ENCODE measurements at regions not wholly inside any gene's neighbourhood (a gene's known extent, or its start where the extent isn't known, plus 50 kb on each side); places are given as distances from the start of the nearest gene placed in this dataset.

DNA sequence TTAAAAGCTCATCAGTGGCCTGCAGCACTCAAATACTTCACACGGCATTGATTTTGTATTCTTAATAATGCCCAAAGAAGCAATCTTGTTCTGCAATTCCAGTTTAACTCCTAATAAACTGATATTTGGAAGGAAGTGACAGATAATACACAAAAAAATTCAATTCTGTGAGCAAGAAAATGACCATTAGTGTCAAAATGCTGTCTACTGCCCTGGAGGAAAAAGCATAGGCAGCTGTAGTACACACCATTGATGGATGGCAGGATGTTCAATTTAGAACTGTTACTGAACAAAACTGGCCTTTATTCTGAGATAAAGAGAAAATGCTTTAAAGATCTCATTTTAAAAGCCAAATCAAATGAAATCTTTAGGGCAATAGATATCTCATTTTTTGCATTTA lies 251.3 kb upstream of the FMN2 start:
- no peak for DNase-seq

DNA sequence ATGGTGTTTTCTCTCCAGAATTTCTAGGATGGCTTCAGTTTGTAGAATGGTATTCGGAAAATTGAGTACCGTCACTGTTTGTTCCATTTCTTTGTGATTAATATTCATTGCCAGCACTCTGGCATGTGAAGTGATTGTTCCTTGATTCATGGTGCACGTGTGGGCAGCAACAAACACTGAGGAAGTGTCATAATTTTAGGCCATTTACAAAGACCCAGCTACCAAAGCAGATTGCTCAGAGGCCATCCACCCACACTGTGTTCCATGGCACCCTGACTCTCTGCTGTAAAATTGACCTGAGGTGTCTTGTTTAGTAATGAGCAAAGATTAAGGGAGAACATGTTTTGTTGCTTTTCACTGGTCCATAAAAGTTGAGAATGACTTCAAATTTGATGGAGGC lies 250.9 kb upstream of the FMN2 start:
- no peak for DNase-seq

DNA sequence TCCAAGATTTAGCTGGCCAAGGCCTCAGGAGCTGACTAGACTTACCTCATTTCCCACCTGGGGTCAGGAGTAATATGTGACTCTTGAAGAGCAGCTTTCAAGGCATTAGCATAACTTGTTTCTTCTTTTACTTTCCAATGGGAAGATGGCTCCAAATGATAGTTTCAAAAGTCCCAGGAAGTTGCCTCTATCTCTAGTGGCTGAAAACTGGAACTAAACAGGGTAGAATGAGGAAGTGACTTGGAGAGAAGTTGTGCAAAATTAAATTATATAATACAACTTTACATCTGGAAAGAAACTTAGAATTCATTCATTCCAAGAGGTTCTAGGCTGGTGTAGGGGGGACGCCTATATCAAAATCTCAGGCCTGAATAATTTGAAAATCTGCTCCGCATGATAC lies 250.1 kb upstream of the FMN2 start:
- DNase-seq: no peak

DNA sequence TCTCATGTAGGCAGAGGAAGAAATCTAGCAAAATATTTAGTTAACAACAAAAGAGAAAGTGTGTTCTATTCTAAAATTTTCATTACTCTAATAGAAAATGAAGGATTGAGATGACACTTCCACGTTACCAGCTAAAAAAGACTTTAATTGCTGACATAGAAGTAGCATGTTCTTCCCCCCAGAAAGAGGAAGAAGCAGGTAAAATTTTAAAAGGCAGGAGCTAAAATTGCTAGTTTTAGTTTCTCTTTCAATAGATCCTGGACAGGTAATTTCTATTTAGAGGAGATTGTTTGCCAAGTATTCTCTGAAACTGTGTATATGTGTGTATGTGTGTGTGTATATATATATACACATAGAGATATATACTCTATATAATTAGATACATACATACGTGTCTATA lies 248.1 kb upstream of the FMN2 start:
- DNase-seq: no peak

DNA sequence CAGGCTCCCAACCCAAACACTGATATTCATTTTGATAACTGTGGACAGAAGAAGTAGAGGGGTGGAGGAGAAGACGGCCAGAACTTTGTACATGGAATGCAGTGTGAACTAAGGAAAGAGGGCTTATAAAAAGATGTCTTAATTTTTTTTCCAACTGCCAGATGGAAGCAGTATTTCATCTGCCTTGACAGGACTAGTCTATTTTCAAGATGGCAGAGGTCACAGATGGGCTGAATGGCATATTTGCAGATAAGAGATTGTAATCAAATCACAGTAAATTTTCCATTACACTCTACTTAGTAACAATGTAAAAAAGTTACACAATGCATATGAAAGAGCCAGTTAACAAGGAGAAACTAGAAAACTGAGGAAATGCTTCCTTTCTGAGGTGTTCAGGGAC lies 246.8 kb upstream of the FMN2 start:
- DNase-seq: no peak

DNA sequence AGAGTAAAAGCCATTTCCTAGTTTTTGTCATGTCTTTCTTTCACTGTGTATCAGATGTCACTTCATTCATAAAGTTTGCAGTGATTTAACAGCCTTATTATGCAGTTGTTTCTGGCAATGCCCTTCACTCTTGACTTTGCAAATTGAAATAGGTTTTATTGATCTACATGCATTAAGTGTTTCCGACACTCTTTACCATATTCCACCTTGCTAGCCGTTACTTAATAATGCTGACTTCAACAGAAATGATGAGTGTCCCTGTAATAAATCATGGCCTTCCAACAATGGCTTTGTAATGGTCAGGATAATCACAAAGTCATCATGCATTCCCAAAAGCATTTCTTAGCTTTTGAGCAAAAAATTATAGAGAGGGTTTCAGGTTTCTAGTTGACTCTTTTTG lies 236.8 kb upstream of the FMN2 start:
- DNase-seq: no peak

DNA sequence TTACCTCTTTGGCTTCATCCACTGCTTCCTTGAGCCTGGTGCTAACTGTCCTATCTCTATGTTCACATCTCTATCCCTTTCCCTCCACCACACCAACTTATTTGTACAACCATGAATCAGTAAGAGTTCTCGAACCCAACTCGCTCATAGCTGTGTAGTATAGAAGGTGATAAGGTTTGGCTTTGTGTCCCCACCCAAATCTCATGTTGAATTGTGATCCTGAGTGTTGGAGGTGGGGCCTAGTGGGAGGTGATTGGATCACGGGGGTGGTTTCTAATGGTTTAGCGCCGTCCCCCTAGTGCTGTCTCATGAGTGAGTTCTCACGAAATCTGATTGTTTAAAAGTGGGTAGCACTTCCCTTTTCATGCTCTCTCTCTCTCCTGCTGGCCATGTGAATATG lies 235.6 kb upstream of the FMN2 start:
- no peak for DNase-seq

DNA sequence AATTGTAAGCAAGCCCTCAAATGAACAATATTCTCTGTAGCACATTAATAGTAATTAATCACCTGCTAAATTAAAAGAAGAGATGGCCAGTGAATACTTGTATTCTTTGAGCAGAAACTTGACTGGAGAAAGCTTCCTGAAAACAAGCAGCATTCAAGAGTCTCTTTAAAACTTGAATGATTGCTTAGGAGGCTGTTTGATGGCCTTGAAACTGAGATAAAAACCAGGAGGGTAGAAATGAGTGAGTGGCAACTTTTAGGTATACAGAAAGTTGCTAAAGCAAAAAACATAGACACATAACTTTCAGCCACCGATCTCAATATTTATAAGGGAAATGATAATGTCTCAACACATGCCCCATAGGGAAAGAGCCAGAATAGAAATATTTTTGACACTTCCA lies 234.8 kb upstream of the FMN2 start:
- no peak for DNase-seq

DNA sequence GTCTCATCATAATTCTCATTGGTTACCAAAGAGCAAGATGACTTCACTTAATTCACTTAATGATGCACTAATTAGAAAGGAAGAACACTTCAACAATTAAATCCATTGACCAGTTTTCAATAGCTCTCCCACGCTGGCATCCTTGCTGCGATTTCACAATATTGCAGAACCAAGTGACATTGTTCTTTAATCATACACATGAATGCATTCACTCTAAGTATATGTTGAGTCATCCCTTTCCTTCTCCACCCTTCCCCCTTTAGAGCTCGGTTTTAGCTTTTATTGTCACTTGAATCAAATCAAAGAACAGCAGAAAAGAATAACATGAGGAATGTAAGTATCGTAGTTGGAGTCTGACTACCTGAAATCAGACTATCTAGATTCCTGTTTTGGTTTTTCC lies 233.6 kb upstream of the FMN2 start:
- DNase-seq: no peak

DNA sequence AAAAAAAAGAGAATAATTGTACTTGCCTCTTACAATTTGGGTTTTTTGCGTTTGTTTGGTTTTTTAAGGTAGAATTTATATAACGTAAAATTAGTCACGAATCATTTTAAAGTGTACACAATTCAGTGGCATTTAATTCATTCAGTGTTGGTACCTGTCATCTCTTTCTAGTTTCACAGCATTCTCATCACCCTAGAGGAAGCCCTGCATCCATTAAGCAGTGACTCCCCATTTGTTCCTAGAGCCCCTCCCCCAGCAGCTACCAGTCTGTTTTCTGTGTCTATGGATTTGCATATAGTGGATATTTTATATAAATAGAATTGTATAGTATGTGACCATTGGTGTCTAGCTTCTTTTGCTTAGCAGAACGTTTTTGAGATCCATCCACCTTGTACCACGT lies 233.2 kb upstream of the FMN2 start:
- no peak for DNase-seq

DNA sequence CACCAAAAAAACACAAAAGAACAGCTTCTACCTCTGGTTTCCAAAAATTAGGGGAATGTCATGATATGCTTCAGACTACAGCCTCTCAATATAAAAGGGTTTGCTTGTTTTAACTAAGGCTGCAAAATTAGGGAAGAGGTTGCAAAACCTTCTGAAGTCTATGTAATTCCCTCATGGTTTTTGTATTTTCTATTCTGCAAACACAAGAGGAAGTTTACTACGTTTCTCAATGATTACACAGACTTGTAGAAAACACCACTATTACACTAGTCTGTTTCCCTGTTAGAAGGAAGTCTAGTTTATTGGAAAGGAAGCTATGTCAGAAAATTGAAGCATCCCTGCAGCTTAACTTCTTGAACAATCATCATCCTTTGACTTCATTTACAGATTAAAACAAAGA lies 229.7 kb upstream of the FMN2 start:
- no peak for DNase-seq

DNA sequence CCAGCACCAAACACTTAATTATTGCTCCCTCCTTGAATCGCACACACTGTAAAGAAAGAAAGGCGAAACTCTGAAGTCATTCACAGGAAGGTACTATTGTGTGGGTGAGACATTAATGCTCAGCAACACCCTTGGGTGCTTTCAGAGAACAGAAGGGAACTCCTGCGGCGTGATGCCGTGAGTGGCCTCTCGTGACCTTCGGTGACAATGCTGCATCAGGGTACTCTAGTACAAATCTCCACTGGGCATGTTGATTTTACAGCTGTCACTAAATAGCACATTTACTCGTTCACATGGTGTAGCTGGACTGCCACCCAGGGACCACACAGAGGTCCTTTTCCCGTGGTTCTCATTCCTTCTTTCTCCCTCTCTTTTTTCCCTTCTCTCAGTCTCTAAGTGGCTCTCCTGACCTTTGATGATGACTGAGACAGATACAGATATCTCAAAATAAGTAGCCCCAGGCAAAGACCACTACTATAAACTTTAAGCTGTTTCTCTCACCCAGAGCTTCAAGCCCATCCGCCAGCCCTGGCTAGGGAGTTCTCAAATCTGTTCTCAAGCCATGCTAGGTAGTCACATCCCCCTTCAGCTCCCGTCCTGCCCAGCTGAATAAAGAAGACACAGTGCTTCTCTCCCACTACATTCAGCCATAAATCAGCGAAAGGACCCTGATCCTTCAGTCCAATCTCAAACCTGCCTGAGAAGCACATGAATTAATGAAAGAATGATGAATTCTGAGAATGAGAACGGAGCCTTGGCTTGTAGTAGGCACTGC lies 223.4 kb upstream of the FMN2 start:
- no peak for DNase-seq

DNA sequence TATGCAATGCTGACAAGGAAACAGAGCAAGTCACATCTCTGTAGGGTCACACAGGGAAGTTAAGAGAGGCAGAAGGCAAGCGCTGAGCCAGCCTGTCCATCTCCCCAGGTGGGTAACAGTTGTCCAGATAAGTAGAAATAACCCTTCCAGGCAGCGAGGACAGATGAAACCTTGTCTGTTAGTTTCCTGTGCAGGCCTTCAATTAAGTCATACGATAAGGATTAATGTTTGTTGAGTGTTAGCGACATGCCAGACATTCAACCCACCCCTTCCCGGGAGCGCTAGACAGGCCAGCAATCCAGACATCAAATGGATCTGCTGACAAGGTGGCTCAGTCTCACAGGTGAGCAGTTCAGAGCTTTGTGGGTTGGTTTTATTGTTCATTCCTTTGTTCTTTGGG lies 221.5 kb upstream of the FMN2 start:
- DNase-seq: no peak

DNA sequence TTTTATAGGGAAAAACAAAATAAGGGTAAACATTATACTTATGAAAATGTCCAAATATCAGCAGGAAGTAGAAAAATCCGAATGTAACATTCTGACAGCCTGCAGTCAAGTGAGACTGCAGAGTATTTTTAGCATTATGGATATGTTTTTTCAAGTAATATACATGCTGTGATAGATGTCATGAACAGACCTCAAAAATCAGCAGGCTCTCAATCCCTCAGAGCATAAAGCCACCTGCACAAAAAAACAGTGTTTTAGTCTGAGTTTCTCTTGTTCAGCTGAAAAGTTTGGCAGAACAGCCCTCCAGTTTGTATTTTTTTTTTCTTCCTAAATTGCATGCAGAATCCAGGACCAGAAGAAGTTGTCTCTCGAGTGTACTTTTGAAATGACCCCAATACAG lies 219.1 kb upstream of the FMN2 start:
- no peak for DNase-seq

DNA sequence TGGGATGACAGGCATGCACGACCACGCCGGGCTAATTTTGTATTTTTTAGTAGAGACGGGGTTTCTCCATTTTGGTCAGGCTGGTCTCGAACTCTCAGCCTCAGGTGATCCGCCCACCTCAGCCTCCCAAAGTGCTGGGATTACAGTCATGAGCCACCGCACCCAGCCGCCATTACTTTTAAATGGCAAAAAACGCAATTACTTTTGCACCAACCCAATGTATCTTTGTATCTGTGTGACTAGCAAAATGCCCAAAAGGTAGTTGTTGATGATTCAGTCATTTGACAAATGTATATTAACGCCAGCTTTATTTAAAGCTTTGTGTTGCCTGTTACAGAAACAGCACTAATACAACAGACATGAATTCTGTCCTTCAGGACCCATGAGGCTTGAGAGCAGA lies 216.9 kb upstream of the FMN2 start:
- DNase-seq: no peak

DNA sequence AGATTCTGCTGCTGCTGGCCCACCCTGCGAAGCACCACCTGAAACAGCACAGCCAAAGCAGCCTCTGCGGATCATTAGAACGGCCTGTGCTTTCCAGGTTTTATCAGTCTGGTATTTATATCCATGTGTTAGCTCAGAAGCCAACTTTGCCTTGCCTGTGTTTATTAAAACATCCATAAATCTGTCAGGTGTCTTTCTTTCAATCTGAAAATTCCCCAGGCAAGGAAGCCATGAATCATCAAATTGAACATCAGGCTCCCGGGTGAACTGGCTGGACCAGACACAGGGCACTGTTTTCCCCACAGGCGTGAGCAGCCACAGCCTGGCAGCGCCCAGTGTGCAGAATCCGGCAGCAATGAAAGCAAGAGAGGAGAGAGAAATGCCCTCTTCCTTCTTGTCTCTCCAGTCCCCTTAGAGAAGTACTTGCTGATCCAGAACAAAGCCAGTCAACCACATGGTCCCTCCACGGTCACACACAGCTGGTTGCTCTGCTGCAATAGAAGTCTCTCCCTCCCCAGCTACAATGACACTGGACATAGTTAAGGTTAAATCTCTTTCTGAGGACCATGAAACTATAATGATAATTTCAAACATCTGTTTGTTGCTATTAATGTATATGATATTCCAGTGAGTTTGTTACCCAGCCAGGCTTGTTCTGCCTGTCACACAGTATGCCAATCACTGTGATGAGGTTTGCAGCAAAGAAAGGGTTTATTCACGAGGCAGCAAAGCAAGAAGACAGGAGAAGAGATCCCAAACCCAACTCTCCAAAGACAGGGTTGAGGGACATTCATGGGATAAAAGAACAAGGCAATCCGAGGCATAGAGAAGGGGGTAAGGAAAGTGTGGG lies 212.1 kb upstream of the FMN2 start:
- DNase-seq: no peak

DNA sequence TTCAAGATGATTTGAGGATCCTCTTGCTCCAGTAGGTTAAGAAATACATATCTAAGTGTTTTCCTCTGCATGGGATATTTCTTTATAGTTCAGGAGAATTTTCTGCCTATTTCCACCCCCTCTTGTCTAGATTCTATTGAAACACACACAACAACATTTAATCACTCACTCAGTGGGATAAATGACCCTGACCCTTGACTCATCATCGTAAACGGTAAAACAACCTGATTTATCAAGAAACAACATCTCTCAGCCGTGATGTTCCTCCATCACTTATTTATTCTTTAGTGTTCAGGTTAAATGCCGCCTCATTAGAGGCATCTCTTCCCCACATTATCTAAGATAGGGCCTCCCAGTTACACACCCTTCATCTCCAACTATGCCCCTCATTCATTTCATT lies 208.7 kb upstream of the FMN2 start:
- no peak for DNase-seq

DNA sequence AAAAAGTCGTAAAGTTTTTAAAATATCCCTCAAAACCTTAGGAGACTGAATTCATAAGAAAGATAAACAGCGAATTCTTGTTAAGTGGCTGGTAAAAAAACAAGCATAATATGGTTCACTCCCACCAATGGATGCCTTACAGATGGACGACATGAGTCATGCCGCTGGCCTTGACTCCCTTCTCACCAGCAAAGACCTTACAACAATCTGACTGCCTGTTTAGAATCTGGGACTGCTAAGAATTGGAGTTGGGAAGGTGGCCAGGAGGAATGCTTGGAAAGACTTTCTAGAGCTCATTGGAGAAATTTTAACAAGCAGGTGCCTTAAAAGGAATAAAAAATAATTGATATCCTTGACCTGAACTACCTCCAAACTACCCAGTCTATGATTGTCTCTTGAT lies 206.9 kb upstream of the FMN2 start:
- no peak for DNase-seq

DNA sequence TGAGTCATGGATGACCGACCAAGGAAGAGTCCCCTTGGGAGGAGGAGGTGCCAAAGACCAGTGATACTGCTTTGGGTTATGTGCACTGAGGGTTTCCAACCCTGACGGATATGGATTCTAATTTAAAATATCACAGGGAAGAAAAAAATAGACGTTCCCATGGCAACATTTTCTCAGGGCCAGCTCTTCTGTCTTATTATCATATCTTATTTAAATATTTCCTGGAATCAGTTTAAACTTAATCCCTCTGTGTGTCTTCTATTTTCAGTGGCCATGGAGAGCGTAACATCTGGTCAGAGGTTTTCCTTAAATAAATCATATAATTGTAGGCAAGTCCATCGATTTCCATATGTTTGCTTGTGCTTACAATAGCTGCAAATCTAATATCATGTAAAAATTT lies 205.4 kb upstream of the FMN2 start:
- DNase-seq: peak in 1 of 2 experiments; percentile 4

DNA sequence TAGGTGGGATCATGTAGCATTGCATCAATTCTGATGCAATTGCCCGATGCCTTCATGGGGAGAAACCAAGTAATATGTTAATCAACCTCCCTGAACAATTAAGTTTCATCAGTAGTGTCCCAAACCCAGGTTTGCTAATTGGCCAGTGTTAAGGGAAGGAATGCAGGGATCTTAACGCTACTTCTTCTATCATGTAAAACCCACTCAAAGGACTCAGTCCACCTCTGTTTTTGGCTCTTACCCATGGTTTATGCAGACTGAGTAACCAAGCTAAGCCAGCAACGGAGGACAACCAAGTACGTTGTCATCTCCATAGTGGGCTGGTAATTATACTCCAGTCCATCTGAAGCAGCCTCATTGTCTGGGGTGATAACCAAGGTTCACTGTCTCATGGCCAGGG lies 203.0 kb upstream of the FMN2 start:
- DNase-seq: no peak

DNA sequence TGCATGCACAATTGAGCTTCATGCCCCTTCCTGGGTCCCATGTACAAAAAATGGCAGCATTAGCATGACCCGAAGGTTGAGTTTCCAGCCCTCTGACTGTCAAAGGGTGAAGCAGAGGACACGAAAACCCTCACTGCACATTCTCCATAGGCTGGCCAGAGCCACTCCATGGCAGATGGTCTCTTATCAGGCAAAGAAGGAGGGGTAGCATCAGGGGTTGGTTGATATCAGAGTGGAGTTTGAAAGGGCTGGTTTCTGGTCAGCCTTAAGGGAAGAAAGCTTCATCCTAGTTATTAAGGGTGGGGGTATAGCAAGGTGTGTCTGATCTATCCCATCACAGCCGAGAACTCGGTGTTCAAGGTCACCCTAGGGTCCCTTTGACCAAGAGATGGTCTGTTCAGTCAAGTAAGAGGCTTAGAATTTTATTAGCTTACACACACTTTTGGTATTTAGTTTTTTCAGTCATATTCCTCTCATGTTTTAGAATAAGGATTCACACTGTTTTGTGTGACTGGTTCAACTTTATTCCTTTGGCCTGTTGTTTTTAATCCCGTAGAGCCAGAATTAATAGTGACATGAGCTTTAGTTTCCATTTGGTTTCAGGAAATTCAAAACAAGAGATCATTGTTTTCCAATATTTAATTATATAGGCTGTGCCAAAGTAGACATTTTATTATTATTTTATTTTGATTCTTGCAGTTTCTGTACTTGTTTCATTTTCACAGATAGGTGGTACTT lies 199.9 kb upstream of the FMN2 start:
- no peak for DNase-seq

DNA sequence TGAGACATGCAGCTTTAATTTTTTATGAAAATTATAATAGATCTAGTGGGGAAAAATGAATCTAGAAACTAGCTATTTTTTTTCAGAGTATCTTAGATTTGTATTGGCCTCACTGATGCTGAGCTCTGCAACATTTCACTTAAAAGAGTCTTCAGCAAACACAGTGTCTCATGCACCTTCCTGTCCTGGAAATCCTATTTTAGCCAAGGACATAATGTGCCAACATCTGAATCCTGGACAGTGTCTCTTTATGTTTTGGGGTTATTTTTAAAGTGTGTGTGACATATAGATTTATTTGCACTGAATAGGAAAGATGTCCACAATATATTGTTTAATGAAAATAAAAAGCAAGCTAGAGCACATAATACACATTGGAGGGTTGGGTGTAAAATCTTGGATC lies 199.1 kb upstream of the FMN2 start:
- no peak for DNase-seq

DNA sequence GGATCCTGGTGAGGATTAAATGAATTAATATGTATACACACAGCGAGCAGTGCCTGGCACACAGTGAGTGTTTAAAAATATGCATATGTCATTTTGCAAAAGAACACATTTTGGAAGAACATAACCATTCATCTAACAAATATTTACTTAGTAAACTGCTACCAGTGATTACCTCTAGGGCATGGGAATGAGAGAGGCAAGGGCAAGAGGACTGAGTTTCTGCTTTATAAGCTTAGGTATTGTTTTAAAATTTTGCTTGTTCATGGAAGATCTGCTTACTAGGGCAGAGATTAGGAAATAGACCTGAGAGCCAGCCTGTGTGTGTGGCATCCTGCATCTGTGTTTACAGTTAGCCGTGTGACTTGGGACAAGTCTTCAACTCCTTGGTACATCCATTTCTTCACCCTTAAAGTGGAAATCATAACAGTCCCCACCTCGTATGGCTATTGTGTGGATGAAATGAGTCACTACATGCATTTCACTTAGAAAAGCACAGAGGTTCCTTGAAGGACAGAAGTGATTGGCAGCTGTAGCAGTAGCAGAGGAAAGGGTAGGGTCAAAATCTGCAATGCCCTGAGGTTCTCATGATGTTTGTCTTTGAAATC lies 198.5 kb upstream of the FMN2 start:
- no peak for DNase-seq

DNA sequence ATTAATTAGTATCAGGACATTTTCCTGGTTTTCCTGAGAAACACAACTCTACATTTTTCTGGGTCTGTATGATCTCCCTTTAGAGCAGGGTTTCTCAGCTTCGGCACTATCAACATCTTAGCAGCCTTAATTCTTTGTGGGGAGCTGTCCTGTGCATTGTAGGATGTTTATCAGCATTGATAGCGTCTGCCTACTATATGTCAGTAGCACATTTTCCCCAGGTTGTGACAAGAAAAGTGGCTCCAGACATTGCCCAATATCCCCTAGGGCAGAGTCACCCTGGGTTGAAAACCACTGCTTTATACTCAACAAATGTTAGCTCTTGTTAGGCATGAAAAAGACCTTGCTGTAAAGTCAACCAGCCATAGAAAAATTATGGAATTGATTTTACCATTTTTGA lies 195.1 kb upstream of the FMN2 start:
- no peak for DNase-seq
